Suprapubic skin (tissue), 4 donors: ENCODE measurements at regions not wholly inside any gene's neighbourhood (a gene's known extent, or its start where the extent isn't known, plus 50 kb on each side); places are given as distances from the start of the nearest gene placed in this dataset.

ENCODE experiments used
- CTCF ChIP-seq, 2 donors: fragments of 200-600 bp in 1 of 2; fragments of 450-650 bp in 1 of 2; sonication (generic) in 1 of 2; IDR thresholded peaks; one replicate each; pipeline ENCODE4 v1.5.1; 2016 to 2019; ENCODE audit warnings: antibody characterized with exemption in 2 of 2, mild to moderate bottlenecking in 1 of 2, moderate library complexity in 1 of 2
- EP300 ChIP-seq: sonication (generic); formaldehyde crosslinking; IDR thresholded peaks from one replicate; pipeline ENCODE4 v1.6.1; 2017; ENCODE audit warnings: antibody characterized with exemption
- POLR2A ChIP-seq, 2 donors: fragments of 450-650 bp; IDR thresholded peaks; one replicate each; pipeline ENCODE4 v1.6.1; 2017; ENCODE audit warnings: antibody characterized with exemption in 2 of 2, mild to moderate bottlenecking in 2 of 2, moderate library complexity in 2 of 2
- POLR2AphosphoS5 ChIP-seq, 3 donors: sonication (generic); formaldehyde crosslinking; IDR thresholded peaks; one replicate each; pipeline ENCODE4 v1.6.1; 2017; ENCODE audit warnings: antibody characterized with exemption in 3 of 3

GRCh38 chr22:48940266-48941032, 887.2 kb downstream of the BRD1 start:
- TF ChIP-seq POLR2A (IDR thresholded peaks at IDR 0.05) (no peak), CTCF (IDR thresholded peaks at IDR 0.05) (no peak), EP300 (no peak), POLR2AphosphoS5 (IDR thresholded peaks at IDR 0.05) (no peak)
